Kidney epithelial cell (primary cell): ENCODE measurements at regions not wholly inside any gene's neighbourhood (a gene's known extent, or its start where the extent isn't known, plus 50 kb on each side); places are given as distances from the start of the nearest gene placed in this dataset.

ENCODE experiments used
- DNase-seq: peaks from one replicate; pipeline ENCODE4 v3.0.0-alpha.2; 2010; ENCODE audit warnings: low read depth
- H3K27me3 ChIP-seq: 2 replicates; pipeline ENCODE4 v1.6.0; 2011; ENCODE audit warnings: low read length; ENCODE audit not compliant: control insufficient read depth, insufficient read depth
- H3K36me3 ChIP-seq: 2 replicates; pipeline ENCODE4 v1.5.1; 2011; ENCODE audit warnings: low read length; ENCODE audit not compliant: control insufficient read depth, insufficient read depth
- H3K4me3 ChIP-seq: 2 replicates; pipeline ENCODE4 v1.5.1; 2011; ENCODE audit warnings: low read depth, mild to moderate bottlenecking, control low read depth, low read length
- CTCF ChIP-seq: IDR thresholded peaks from 2 replicates; pipeline ENCODE4 v1.5.1; 2011; ENCODE audit warnings: mild to moderate bottlenecking, moderate library complexity, low read length, control low read depth, inconsistent platforms; ENCODE audit not compliant: insufficient read depth, poor library complexity, severe bottlenecking

GRCh38 chr4:37528166-37528885 is 157.8 kb downstream of the RELL1 start:
- TF ChIP-seq CTCF: no peak
- no peaks in the 10 kb centered on the region for H3K36me3 ChIP-seq
- no peak for DNase-seq
- H3K4me3 ChIP-seq: no peak overlapping the region
- H3K27me3 ChIP-seq: no peaks in the 10 kb centered on the region

- TF ChIP-seq CTCF: no peak
- no peak for DNase-seq
- H3K36me3 ChIP-seq: no peaks in the 10 kb centered on the region
- H3K27me3 ChIP-seq: no peaks in the 10 kb centered on the region
- no peak overlapping the region for H3K4me3 ChIP-seq
Observed at GRCh38 chr4:37524267-37524666, 161.9 kb downstream of the RELL1 start.

- H3K4me3 ChIP-seq: no peak overlapping the region
- no peaks in the 10 kb centered on the region for H3K27me3 ChIP-seq
- no peak for DNase-seq
- no peaks in the 10 kb centered on the region for H3K36me3 ChIP-seq
- no peak for TF ChIP-seq CTCF
Observed at GRCh38 chr4:37522996-37523395, 163.2 kb downstream of the RELL1 start.

- H3K27me3 ChIP-seq: no peaks in the 10 kb centered on the region
- DNase-seq: no peak
- no peak overlapping the region for H3K4me3 ChIP-seq
- TF ChIP-seq CTCF: no peak
- no peaks in the 10 kb centered on the region for H3K36me3 ChIP-seq
Observed at GRCh38 chr4:37517326-37517725, 168.8 kb downstream of the RELL1 start.

GRCh38 chr4:37516057-37516775 is 170.0 kb downstream of the RELL1 start:
- no peak for DNase-seq
- H3K36me3 ChIP-seq: no peaks in the 10 kb centered on the region
- H3K4me3 ChIP-seq: no peak overlapping the region
- no peaks in the 10 kb centered on the region for H3K27me3 ChIP-seq
- TF ChIP-seq CTCF: no peak

GRCh38 chr4:37510626-37511025 is 175.6 kb downstream of the RELL1 start:
- TF ChIP-seq CTCF: no peak
- H3K4me3 ChIP-seq: no peak overlapping the region
- no peaks in the 10 kb centered on the region for H3K27me3 ChIP-seq
- DNase-seq: no peak
- H3K36me3 ChIP-seq: no peaks in the 10 kb centered on the region
